Effector memory CD4-positive, alpha-beta T cell (primary cell): ENCODE measurements at regions not wholly inside any gene's neighbourhood (a gene's known extent, or its start where the extent isn't known, plus 50 kb on each side); places are given as distances from the start of the nearest gene placed in this dataset.

Experiments
- DNase-seq, 3 donors: peaks; one replicate each; pipeline ENCODE4 v3.0.0-alpha.2; 2020
- H3K27ac ChIP-seq: 2 replicates; pipeline ENCODE4 v1.7.0; 2013; ENCODE audit warnings: mild to moderate bottlenecking, low read length, moderate library complexity; ENCODE audit not compliant: insufficient read depth, poor library complexity, severe bottlenecking
- H3K27me3 ChIP-seq: replicated peaks from 2 replicates; pipeline ENCODE4 v1.7.0; 2013; ENCODE audit warnings: mild to moderate bottlenecking, low read length; ENCODE audit not compliant: insufficient read depth, control insufficient read depth, poor library complexity, severe bottlenecking
- H3K36me3 ChIP-seq: 2 replicates; pipeline ENCODE4 v1.7.0; 2013; ENCODE audit warnings: mild to moderate bottlenecking, low read length, moderate library complexity; ENCODE audit not compliant: control insufficient read depth, insufficient read depth
- H3K4me1 ChIP-seq: 2 replicates; pipeline ENCODE4 v1.7.0; 2013; ENCODE audit warnings: low read length, mild to moderate bottlenecking; ENCODE audit not compliant: control insufficient read depth, insufficient read depth, poor library complexity, severe bottlenecking
- H3K4me3 ChIP-seq: 2 replicates; pipeline ENCODE4 v1.7.0; 2013; ENCODE audit warnings: low read length, low read depth, mild to moderate bottlenecking; ENCODE audit not compliant: insufficient read depth, poor library complexity, severe bottlenecking
- H3K9me3 ChIP-seq: 2 replicates; pipeline ENCODE4 v1.7.0; 2013; ENCODE audit warnings: mild to moderate bottlenecking, low read length, moderate library complexity; ENCODE audit not compliant: control insufficient read depth

- no peaks in the 10 kb centered on the region for H3K27me3 ChIP-seq
- no peak overlapping the region for H3K4me3 ChIP-seq
- no peak overlapping the region for H3K27ac ChIP-seq
- no peak for DNase-seq
- H3K36me3 ChIP-seq: no peaks in the 10 kb centered on the region
- no peaks in the 10 kb centered on the region for H3K9me3 ChIP-seq
- no peaks in the 10 kb centered on the region for H3K4me1 ChIP-seq
Measured at GRCh38 chr1:188129856-188130838, 1301.4 kb downstream of the PLA2G4A start.

GRCh38 chr1:188137221-188137620 is 1308.5 kb downstream of the PLA2G4A start:
- H3K27ac ChIP-seq: no peak overlapping the region
- no peaks in the 10 kb centered on the region for H3K9me3 ChIP-seq
- no peaks in the 10 kb centered on the region for H3K27me3 ChIP-seq
- no peak for DNase-seq
- no peaks in the 10 kb centered on the region for H3K4me1 ChIP-seq
- H3K4me3 ChIP-seq: no peak overlapping the region
- no peaks in the 10 kb centered on the region for H3K36me3 ChIP-seq

- H3K27ac ChIP-seq: no peak overlapping the region
- no peaks in the 10 kb centered on the region for H3K27me3 ChIP-seq
- DNase-seq: no peak
- no peaks in the 10 kb centered on the region for H3K9me3 ChIP-seq
- no peak overlapping the region for H3K4me3 ChIP-seq
- H3K36me3 ChIP-seq: no peaks in the 10 kb centered on the region
- no peaks in the 10 kb centered on the region for H3K4me1 ChIP-seq
Measured at GRCh38 chr1:188140958-188141357, 1312.2 kb downstream of the PLA2G4A start.

GRCh38 chr1:188154196-188154595 is 1325.4 kb downstream of the PLA2G4A start:
- Histone ChIP-seq H3K27ac (no peak overlapping the region), H3K9me3 (no peaks in the 10 kb centered on the region), H3K27me3 (no peaks in the 10 kb centered on the region), H3K4me1 (no peaks in the 10 kb centered on the region), H3K36me3 (no peaks in the 10 kb centered on the region), H3K4me3 (no peak overlapping the region)
- DNase-seq: no peak

GRCh38 chr1:188154761-188155160 is 1326.0 kb downstream of the PLA2G4A start:
- Histone ChIP-seq H3K27me3 (no peaks in the 10 kb centered on the region), H3K9me3 (no peaks in the 10 kb centered on the region), H3K4me1 (no peaks in the 10 kb centered on the region), H3K4me3 (no peak overlapping the region), H3K27ac (no peak overlapping the region), H3K36me3 (no peaks in the 10 kb centered on the region)
- no peak for DNase-seq

- DNase-seq: no peak
- Histone ChIP-seq H3K36me3 (no peaks in the 10 kb centered on the region), H3K27ac (no peak overlapping the region), H3K4me1 (no peaks in the 10 kb centered on the region), H3K9me3 (no peaks in the 10 kb centered on the region), H3K4me3 (no peak overlapping the region), H3K27me3 (no peaks in the 10 kb centered on the region)
Measured at GRCh38 chr1:188155261-188155660, 1326.5 kb downstream of the PLA2G4A start.

- DNase-seq: no peak
- H3K4me1 ChIP-seq: no peaks in the 10 kb centered on the region
- H3K27me3 ChIP-seq: no peaks in the 10 kb centered on the region
- H3K36me3 ChIP-seq: no peaks in the 10 kb centered on the region
- H3K27ac ChIP-seq: no peak overlapping the region
- H3K4me3 ChIP-seq: no peak overlapping the region
- no peaks in the 10 kb centered on the region for H3K9me3 ChIP-seq
Measured at GRCh38 chr1:188164459-188164858, 1335.7 kb downstream of the PLA2G4A start.

GRCh38 chr1:188166654-188167053 is 1337.9 kb downstream of the PLA2G4A start:
- no peak for DNase-seq
- Histone ChIP-seq H3K36me3 (no peaks in the 10 kb centered on the region), H3K27me3 (no peaks in the 10 kb centered on the region), H3K4me1 (no peaks in the 10 kb centered on the region), H3K9me3 (no peaks in the 10 kb centered on the region), H3K4me3 (no peak overlapping the region), H3K27ac (no peak overlapping the region)

- Histone ChIP-seq H3K27ac (no peak overlapping the region), H3K4me1 (no peaks in the 10 kb centered on the region), H3K36me3 (no peaks in the 10 kb centered on the region), H3K4me3 (no peak overlapping the region), H3K9me3 (no peaks in the 10 kb centered on the region), H3K27me3 (no peaks in the 10 kb centered on the region)
- DNase-seq: no peak
Measured at GRCh38 chr1:188169971-188170370, 1341.2 kb downstream of the PLA2G4A start.

- no peak overlapping the region for H3K4me3 ChIP-seq
- no peaks in the 10 kb centered on the region for H3K4me1 ChIP-seq
- H3K27me3 ChIP-seq: no peaks in the 10 kb centered on the region
- H3K27ac ChIP-seq: no peak overlapping the region
- no peaks in the 10 kb centered on the region for H3K36me3 ChIP-seq
- no peaks in the 10 kb centered on the region for H3K9me3 ChIP-seq
- DNase-seq: no peak
Measured at GRCh38 chr1:188170411-188170810, 1341.7 kb downstream of the PLA2G4A start.
